ENCODE measurements at regions not wholly inside any gene's neighbourhood (a gene's known extent, or its start where the extent isn't known, plus 50 kb on each side); places are given as distances from the start of the nearest gene placed in this dataset.
"Not testable (repeated sequence)": the region's sequence is repeated elsewhere in the genome, so short reads cannot be mapped to it uniquely, and the experiment has no call there.

GRCh38 chr20:56730003-56730402, 100.9 kb downstream of the TFAP2C start:
- DNase-seq = no peak

GRCh38 chr20:56730996-56731395, 101.9 kb downstream of the TFAP2C start:
- no peak for DNase-seq

GRCh38 chr20:56731476-56731875, 102.4 kb downstream of the TFAP2C start:
- DNase-seq = no peak

- DNase-seq = no peak
Measured at GRCh38 chr20:56733967-56734366, 104.9 kb downstream of the TFAP2C start.

GRCh38 chr20:56735084-56735642, 106.1 kb downstream of the TFAP2C start:
- DNase-seq = no peak

- no peak for DNase-seq
Measured at GRCh38 chr20:56736285-56736857, 107.3 kb downstream of the TFAP2C start.

- DNase-seq = not testable (repeated sequence)
Measured at GRCh38 chr20:56744325-56744821, 115.3 kb downstream of the TFAP2C start.

GRCh38 chr20:56748476-56749377, 119.6 kb downstream of the TFAP2C start:
- no peak for DNase-seq

GRCh38 chr20:56750430-56750829, 121.3 kb downstream of the TFAP2C start:
- DNase-seq = no peak

- DNase-seq = no peak
Measured at GRCh38 chr20:56752274-56752673, 123.2 kb downstream of the TFAP2C start.

- DNase-seq = no peak
Measured at GRCh38 chr20:56755201-56755600, 126.1 kb downstream of the TFAP2C start.

GRCh38 chr20:56756658-56757057, 127.6 kb downstream of the TFAP2C start:
- not testable (repeated sequence) for DNase-seq

GRCh38 chr20:56758706-56759105, 129.6 kb downstream of the TFAP2C start:
- no peak for DNase-seq

GRCh38 chr20:56759741-56760278, 130.7 kb downstream of the TFAP2C start:
- no peak for DNase-seq

GRCh38 chr20:56760610-56761009, 131.5 kb downstream of the TFAP2C start:
- no peak for DNase-seq

GRCh38 chr20:56761393-56761792, 132.3 kb downstream of the TFAP2C start:
- DNase-seq = no peak

- DNase-seq = no peak
Measured at GRCh38 chr20:56762401-56762800, 133.3 kb downstream of the TFAP2C start.

GRCh38 chr20:56762829-56763228, 133.7 kb downstream of the TFAP2C start:
- DNase-seq = no peak

- no peak for DNase-seq
Measured at GRCh38 chr20:56764671-56765070, 135.6 kb downstream of the TFAP2C start.

GRCh38 chr20:56765172-56766073, 136.3 kb downstream of the TFAP2C start:
- no peak for DNase-seq

GRCh38 chr20:56766528-56766927, 137.4 kb downstream of the TFAP2C start:
- no peak for DNase-seq

GRCh38 chr20:56769921-56770600, 141.0 kb downstream of the TFAP2C start:
- DNase-seq = no peak
